Mammary epithelial cell (primary cell): ENCODE measurements at regions not wholly inside any gene's neighbourhood (a gene's known extent, or its start where the extent isn't known, plus 50 kb on each side); places are given as distances from the start of the nearest gene placed in this dataset.

ENCODE experiments used
- EZH2 ChIP-seq: IDR thresholded peaks from 2 replicates; pipeline ENCODE4 v1.6.1; 2012; ENCODE audit warnings: low read length, inconsistent platforms, borderline replicate concordance
- TF ChIP-seq, protein P1 (sequence below), 2 donors: IDR thresholded peaks in 1 of 2; conservative IDR thresholded peaks in 1 of 2; 2 replicates each; pipeline ENCODE4 v1.5.1; 2011 to 2012; ENCODE audit warnings: inconsistent platforms in 2 of 2, low read length in 2 of 2, mild to moderate bottlenecking in 2 of 2, control low read depth in 1 of 2, low read depth in 1 of 2; ENCODE audit not compliant: insufficient read depth in 1 of 2; ENCODE audit errors: extremely low read depth in 1 of 2

DNA sequence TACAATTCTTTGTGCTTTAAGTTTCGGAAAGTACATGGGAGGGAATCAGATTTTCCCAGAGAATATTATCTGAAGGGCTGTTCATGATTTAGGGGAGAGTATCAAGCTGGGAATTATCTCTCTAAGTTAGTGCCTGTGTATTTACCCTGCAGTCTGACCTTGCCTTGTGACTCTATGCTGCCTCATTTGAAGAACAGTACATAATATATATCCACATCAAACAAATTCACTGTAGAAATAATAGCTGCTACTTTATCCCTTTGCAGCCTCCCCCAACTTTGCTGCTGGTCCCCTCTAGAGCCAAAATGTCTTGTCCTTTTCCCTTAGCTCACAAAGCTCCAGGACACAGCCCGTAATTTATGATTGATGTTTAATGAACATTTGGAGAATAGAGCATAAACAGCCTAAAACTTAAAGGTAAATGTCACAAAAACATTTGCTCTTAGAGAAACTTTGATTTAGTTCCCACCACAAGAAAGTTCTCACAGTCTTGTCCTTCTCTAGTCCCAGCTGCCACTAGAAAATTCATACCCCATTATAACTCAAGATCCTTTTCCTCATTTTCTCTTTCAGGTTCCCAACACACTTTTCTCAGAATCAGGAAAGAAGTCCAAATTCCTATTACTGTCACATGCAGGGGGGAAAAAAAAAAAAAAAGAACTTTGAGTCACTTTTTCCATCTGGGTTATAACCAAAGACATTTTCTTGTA, 1009.6 kb downstream of the FLRT2 start:
- TF ChIP-seq, protein P1, sequence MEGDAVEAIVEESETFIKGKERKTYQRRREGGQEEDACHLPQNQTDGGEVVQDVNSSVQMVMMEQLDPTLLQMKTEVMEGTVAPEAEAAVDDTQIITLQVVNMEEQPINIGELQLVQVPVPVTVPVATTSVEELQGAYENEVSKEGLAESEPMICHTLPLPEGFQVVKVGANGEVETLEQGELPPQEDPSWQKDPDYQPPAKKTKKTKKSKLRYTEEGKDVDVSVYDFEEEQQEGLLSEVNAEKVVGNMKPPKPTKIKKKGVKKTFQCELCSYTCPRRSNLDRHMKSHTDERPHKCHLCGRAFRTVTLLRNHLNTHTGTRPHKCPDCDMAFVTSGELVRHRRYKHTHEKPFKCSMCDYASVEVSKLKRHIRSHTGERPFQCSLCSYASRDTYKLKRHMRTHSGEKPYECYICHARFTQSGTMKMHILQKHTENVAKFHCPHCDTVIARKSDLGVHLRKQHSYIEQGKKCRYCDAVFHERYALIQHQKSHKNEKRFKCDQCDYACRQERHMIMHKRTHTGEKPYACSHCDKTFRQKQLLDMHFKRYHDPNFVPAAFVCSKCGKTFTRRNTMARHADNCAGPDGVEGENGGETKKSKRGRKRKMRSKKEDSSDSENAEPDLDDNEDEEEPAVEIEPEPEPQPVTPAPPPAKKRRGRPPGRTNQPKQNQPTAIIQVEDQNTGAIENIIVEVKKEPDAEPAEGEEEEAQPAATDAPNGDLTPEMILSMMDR (conservative IDR thresholded peaks at IDR 0.05 in 1 of 2, IDR thresholded peaks at IDR 0.05 in 1 of 2; ENCODE audit: extremely low read depth in 1 of 2, insufficient read depth in 1 of 2, low read depth in 1 of 2, low read length in 2 of 2), result no peak
- TF ChIP-seq EZH2, result no peak
